Right lobe of liver (tissue), 6 donors: ENCODE measurements at regions not wholly inside any gene's neighbourhood (a gene's known extent, or its start where the extent isn't known, plus 50 kb on each side); places are given as distances from the start of the nearest gene placed in this dataset.

ENCODE experiments used
- ATAC-seq, 4 donors: fragments of 200-7000 bp; cut with Tn5 transposase; one replicate each; pipeline ENCODE4 v1.9.1; 2020; ENCODE audit warnings: mild to moderate bottlenecking in 4 of 4, moderate library complexity in 4 of 4
- DNase-seq, 3 donors: peaks; one replicate each; pipeline ENCODE4 v3.0.0-alpha.2; 2020
- H3K27ac ChIP-seq, 3 donors: fragments of 200-600 bp; one replicate each; pipeline ENCODE4 v1.8.0; 2022
- H3K27me3 ChIP-seq, 2 donors: fragments of 200-600 bp; one replicate each; pipeline ENCODE4 v1.8.0; 2022
- H3K36me3 ChIP-seq, 4 donors: fragments of 200-600 bp; sonication (generic) in 1 of 4; one replicate each; pipeline versions ENCODE4 v1.5.1 to v1.8.0; 2017 to 2022; ENCODE audit warnings: control low read depth in 1 of 4
- H3K4me1 ChIP-seq, 4 donors: fragments of 200-600 bp; sonication (generic) in 1 of 4; one replicate each; pipeline versions ENCODE4 v1.5.1 to v1.8.0; 2017 to 2022; ENCODE audit warnings: control low read depth in 1 of 4
- H3K4me3 ChIP-seq, 3 donors: fragments of 200-600 bp; one replicate each; pipeline ENCODE4 v1.8.0; 2022
- H3K9me3 ChIP-seq, 4 donors: fragments of 200-600 bp; sonication (generic) in 1 of 4; one replicate each; pipeline versions ENCODE4 v1.5.1 to v1.8.0; 2017 to 2022; ENCODE audit warnings: control low read depth in 1 of 4
- CTCF ChIP-seq, 4 donors: fragments of 200-600 bp in 3 of 4; fragments of 450-650 bp in 1 of 4; IDR thresholded peaks; one replicate each; pipeline versions ENCODE4 v1.5.1 to v1.8.0; 2016 to 2022; ENCODE audit warnings: antibody characterized with exemption in 4 of 4, mild to moderate bottlenecking in 2 of 4
- POLR2A ChIP-seq: fragments of 450-650 bp; IDR thresholded peaks from one replicate; pipeline ENCODE4 v1.6.1; 2017; ENCODE audit warnings: antibody characterized with exemption, mild to moderate bottlenecking
- WGBS: methylation state at CpG from one replicate; pipeline ENCODE4 v1.1.6; 2018; ENCODE audit warnings: low coverage, low lambda C conversion rate; ENCODE audit not compliant: insufficient coverage; ENCODE audit errors: missing lambda C conversion rate; 5-methylcytosine and 5-hydroxymethylcytosine counted together
- intact Hi-C, 2 donors: fragments of 100-400 bp; cut with DNase I; formaldehyde crosslinking; loops; one replicate each; pipeline versions ENCODE4 v1.11.2 to v1.14.1; 2022
- donor health status: DM: no; HTN: yes; CAD: no.
- donor health status: DM: no; HTN: no; CAD: no.
- donor health status: DM: no; HTN: no; CAD: no.
- donor health status: DM: no; HTN: yes; CAD: no.
- donor health status: DM: no; HTN: yes; CAD: no.

GRCh38 chr15:69939513-69940440 lies 157.9 kb downstream of the TLE3 start:
- H3K27me3 ChIP-seq, result no peaks in the 10 kb centered on the region
- no peak for DNase-seq
- no peak for ATAC-seq
- WGBS, result 48% methylated on average over 5 of the region's 7 CpGs
- intact Hi-C loops, result no loop called here
- H3K4me1 ChIP-seq, result no peaks in the 10 kb centered on the region
- no peak for TF ChIP-seq POLR2A
- H3K27ac ChIP-seq, result no peak overlapping the region
- H3K4me3 ChIP-seq, result no peak overlapping the region
- no peaks in the 10 kb centered on the region for H3K36me3 ChIP-seq
- no peaks in the 10 kb centered on the region for H3K9me3 ChIP-seq

- H3K36me3 ChIP-seq, result no peaks in the 10 kb centered on the region
- ATAC-seq (no peak), DNase-seq (no peak)
- no peak overlapping the region for H3K27ac ChIP-seq
- H3K27me3 ChIP-seq, result no peaks in the 10 kb centered on the region
- no peaks in the 10 kb centered on the region for H3K4me1 ChIP-seq
- TF ChIP-seq POLR2A (no peak), CTCF (IDR thresholded peaks at IDR 0.05) (no peak)
- intact Hi-C loops, result no loop called here
- H3K9me3 ChIP-seq, result no peaks in the 10 kb centered on the region
- H3K4me3 ChIP-seq, result no peak overlapping the region
- WGBS, result 86% methylated on average over 23 of the region's 24 CpGs
These were observed 157.0 kb downstream of the TLE3 start for GRCh38 chr15:69940441-69941300.

GRCh38 chr15:69941301-69941605 lies 156.5 kb downstream of the TLE3 start:
- DNase-seq (no peak), ATAC-seq (no peak)
- intact Hi-C loops, result no loop called here
- Histone ChIP-seq H3K4me1 (no peaks in the 10 kb centered on the region), H3K27ac (no peak overlapping the region), H3K9me3 (no peaks in the 10 kb centered on the region), H3K36me3 (no peaks in the 10 kb centered on the region), H3K27me3 (no peaks in the 10 kb centered on the region), H3K4me3 (no peak overlapping the region)
- WGBS, result 96% methylated on average over 8 of the region's 20 CpGs
- no peak for TF ChIP-seq POLR2A
- no peak for TF ChIP-seq CTCF (IDR thresholded peaks at IDR 0.05)

GRCh38 chr15:69941706-69942495 lies 155.8 kb downstream of the TLE3 start:
- WGBS, result 74% methylated on average over 6 of the region's 11 CpGs
- intact Hi-C loops, result no loop called here
- H3K36me3 ChIP-seq, result no peaks in the 10 kb centered on the region

More at GRCh38 chr15:69941706-69942495, 155.8 kb downstream of the TLE3 start:
- Histone ChIP-seq H3K4me3 (no peak overlapping the region), H3K27ac (no peak overlapping the region), H3K9me3 (no peaks in the 10 kb centered on the region), H3K4me1 (no peaks in the 10 kb centered on the region), H3K27me3 (no peaks in the 10 kb centered on the region)
- TF ChIP-seq CTCF (IDR thresholded peaks at IDR 0.05), result no peak
- no peak for TF ChIP-seq POLR2A
- peak in 1 of 4 donors; percentile 36 for ATAC-seq
- no peak for DNase-seq
